Thyroid gland (tissue), 4 donors: ENCODE measurements at regions not wholly inside any gene's neighbourhood (a gene's known extent, or its start where the extent isn't known, plus 50 kb on each side); places are given as distances from the start of the nearest gene placed in this dataset.

Experiments
- POLR2A ChIP-seq, 2 donors: fragments of 450-650 bp; IDR thresholded peaks; one replicate each; pipeline ENCODE4 v1.6.1; 2017; ENCODE audit warnings: antibody characterized with exemption in 2 of 2, mild to moderate bottlenecking in 2 of 2, moderate library complexity in 1 of 2
- TF ChIP-seq, protein P1 (sequence below), 6 experiments: fragments of 200-600 bp in 3 of 6; fragments of 450-650 bp in 3 of 6; sonication (generic) in 3 of 6; IDR thresholded peaks; one replicate each; pipeline ENCODE4 v1.5.1; 2016 to 2019; ENCODE audit warnings: antibody characterized with exemption in 6 of 6, mild to moderate bottlenecking in 2 of 6, inconsistent platforms in 1 of 6, moderate library complexity in 1 of 6

DNA sequence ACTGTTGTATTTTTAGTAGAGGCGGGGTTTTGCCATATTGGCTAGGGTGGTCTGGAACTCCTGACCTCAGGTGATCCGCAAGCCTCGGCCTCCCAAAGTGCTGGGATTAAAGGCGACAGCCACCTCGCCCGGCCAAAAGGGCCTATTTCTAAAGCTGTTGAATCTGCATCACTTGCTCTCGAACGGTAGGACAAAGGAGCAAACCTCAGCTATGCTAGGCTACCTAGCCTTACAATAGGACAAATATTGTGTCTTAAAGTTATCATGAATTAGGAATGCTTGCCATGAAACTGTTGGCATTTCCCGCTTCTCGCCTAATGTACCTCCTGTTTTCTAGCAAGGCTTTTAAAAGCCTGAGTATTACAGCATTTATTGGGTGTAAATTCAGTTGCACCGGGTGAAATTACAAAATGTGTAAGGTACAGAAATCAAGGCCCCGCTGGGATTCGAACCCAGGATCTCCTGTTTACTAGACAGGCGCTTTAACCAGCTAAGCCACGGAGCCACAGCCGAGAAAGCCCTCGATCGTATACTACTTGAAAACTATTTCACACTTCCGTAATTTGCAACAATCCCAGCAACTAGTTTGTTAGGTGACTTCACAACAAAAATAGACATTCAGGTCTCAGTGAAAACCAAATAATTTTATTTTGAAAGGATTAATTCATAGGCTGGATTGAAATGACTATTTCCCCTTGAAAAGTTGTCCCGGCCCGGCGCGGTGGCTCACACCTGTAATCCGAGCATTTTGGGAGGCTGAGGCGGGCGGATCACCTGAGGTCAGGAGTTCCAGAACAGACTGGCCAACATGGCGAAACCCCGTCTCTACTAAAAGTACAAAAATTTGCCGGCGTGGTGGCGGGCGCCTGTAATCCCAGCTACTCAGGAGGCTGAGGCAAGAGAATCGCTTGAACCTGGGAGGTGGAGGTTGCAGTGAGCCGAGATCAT is 211.6 kb upstream of the ZNF184 start:
- TF ChIP-seq, protein P1, sequence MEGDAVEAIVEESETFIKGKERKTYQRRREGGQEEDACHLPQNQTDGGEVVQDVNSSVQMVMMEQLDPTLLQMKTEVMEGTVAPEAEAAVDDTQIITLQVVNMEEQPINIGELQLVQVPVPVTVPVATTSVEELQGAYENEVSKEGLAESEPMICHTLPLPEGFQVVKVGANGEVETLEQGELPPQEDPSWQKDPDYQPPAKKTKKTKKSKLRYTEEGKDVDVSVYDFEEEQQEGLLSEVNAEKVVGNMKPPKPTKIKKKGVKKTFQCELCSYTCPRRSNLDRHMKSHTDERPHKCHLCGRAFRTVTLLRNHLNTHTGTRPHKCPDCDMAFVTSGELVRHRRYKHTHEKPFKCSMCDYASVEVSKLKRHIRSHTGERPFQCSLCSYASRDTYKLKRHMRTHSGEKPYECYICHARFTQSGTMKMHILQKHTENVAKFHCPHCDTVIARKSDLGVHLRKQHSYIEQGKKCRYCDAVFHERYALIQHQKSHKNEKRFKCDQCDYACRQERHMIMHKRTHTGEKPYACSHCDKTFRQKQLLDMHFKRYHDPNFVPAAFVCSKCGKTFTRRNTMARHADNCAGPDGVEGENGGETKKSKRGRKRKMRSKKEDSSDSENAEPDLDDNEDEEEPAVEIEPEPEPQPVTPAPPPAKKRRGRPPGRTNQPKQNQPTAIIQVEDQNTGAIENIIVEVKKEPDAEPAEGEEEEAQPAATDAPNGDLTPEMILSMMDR (IDR thresholded peaks at IDR 0.05), result no peak
- TF ChIP-seq POLR2A (IDR thresholded peaks at IDR 0.05), result no peak
